Neural cell (in vitro differentiated cells): ENCODE measurements at regions not wholly inside any gene's neighbourhood (a gene's known extent, or its start where the extent isn't known, plus 50 kb on each side); places are given as distances from the start of the nearest gene placed in this dataset.
"Not testable (repeated sequence)": the region's sequence is repeated elsewhere in the genome, so short reads cannot be mapped to it uniquely, and the experiment has no call there.

Source experiments
- CTCF ChIP-seq: fragments of 450-650 bp; IDR thresholded peaks from 2 replicates; pipeline ENCODE4 v1.5.1; 2014; ENCODE audit warnings: antibody characterized with exemption, mild to moderate bottlenecking, moderate library complexity; ENCODE audit not compliant: poor library complexity, severe bottlenecking
- EP300 ChIP-seq: fragments of 450-650 bp; conservative IDR thresholded peaks from 2 replicates; pipeline ENCODE4 v1.6.1; 2014; ENCODE audit warnings: antibody characterized with exemption, mild to moderate bottlenecking, moderate library complexity; ENCODE audit not compliant: poor library complexity, severe bottlenecking
- EZH2 ChIP-seq: fragments of 200-600, 300-800 bp; shearing (Covaris generic), sonication (generic); IDR thresholded peaks from 2 replicates; pipeline ENCODE4 v1.6.1; 2014; ENCODE audit warnings: antibody characterized with exemption, low read length, borderline replicate concordance, mild to moderate bottlenecking; ENCODE audit not compliant: insufficient read depth, poor library complexity, severe bottlenecking
- MXI1 ChIP-seq: fragments of 450-650 bp; conservative IDR thresholded peaks from 2 replicates; pipeline ENCODE4 v1.6.1; 2014; ENCODE audit warnings: antibody characterized with exemption, mild to moderate bottlenecking; ENCODE audit not compliant: poor library complexity, severe bottlenecking
- POLR2AphosphoS5 ChIP-seq: IDR thresholded peaks from 2 replicates; pipeline ENCODE4 v1.6.1; 2012
- RAD21 ChIP-seq: fragments of 450-650 bp; conservative IDR thresholded peaks from 2 replicates; pipeline ENCODE4 v1.6.1; 2014; ENCODE audit warnings: antibody characterized with exemption, mild to moderate bottlenecking, moderate library complexity
- REST ChIP-seq: IDR thresholded peaks from 2 replicates; pipeline ENCODE4 v1.6.1; 2012; ENCODE audit warnings: borderline replicate concordance
- TAF1 ChIP-seq: IDR thresholded peaks from 2 replicates; pipeline ENCODE4 v1.6.1; 2012; ENCODE audit warnings: low read depth

- not testable (repeated sequence) for TF ChIP-seq CTCF, EZH2, TAF1, MXI1, POLR2AphosphoS5, RAD21, REST, EP300
These were observed 177.9 kb downstream of the BANP start for GRCh38 chr16:88129133-88129532.
